Urinary bladder (tissue), 3 donors: ENCODE measurements at regions not wholly inside any gene's neighbourhood (a gene's known extent, or its start where the extent isn't known, plus 50 kb on each side); places are given as distances from the start of the nearest gene placed in this dataset.

Experiments
- DNase-seq: peaks from one replicate; pipeline ENCODE4 v3.0.0-alpha.2; 2015; ENCODE audit errors: extremely low spot score
- H3K27ac ChIP-seq: one replicate; pipeline ENCODE4 v1.5.1; 2013; ENCODE audit warnings: low read depth, mild to moderate bottlenecking, moderate library complexity
- H3K36me3 ChIP-seq: one replicate; pipeline ENCODE4 v1.6.1; 2013; ENCODE audit warnings: mild to moderate bottlenecking, moderate library complexity; ENCODE audit not compliant: insufficient read depth
- H3K4me1 ChIP-seq: one replicate; pipeline ENCODE4 v1.6.1; 2013; ENCODE audit warnings: mild to moderate bottlenecking, moderate library complexity; ENCODE audit not compliant: insufficient read depth
- H3K4me3 ChIP-seq: one replicate; pipeline ENCODE4 v1.5.1; 2013; ENCODE audit warnings: low read depth, low read length
- WGBS: extraction: QIAGEN DNeasy Blood & Tissue Kit; methylation state at CpG from one replicate; pipeline ENCODE4 v1.1.7; 2013; 5-methylcytosine and 5-hydroxymethylcytosine counted together
- donor health status: healthy with polysubstance abuse.
- donor health status: healthy.

- no peak for DNase-seq
- no peaks in the 10 kb centered on the region for H3K36me3 ChIP-seq
- H3K4me3 ChIP-seq: no peak overlapping the region
- no peak overlapping the region for H3K27ac ChIP-seq
- no peaks in the 10 kb centered on the region for H3K4me1 ChIP-seq
These were observed 973.1 kb downstream of the TMEM182 start for GRCh38 chr2:103734911-103735310.

GRCh38 chr2:103738108-103738507 is 976.3 kb downstream of the TMEM182 start:
- Histone ChIP-seq H3K4me3 (no peak overlapping the region), H3K36me3 (no peaks in the 10 kb centered on the region), H3K27ac (no peak overlapping the region), H3K4me1 (no peaks in the 10 kb centered on the region)
- WGBS: 94% methylated on average over 3 of the region's 3 CpGs
- DNase-seq: no peak

- Histone ChIP-seq H3K4me1 (no peaks in the 10 kb centered on the region), H3K4me3 (no peak overlapping the region), H3K36me3 (no peaks in the 10 kb centered on the region), H3K27ac (no peak overlapping the region)
- 61% methylated on average over 1 of the region's 1 CpG for WGBS
- no peak for DNase-seq
These were observed 976.8 kb downstream of the TMEM182 start for GRCh38 chr2:103738606-103739005.

GRCh38 chr2:103739186-103739585 is 977.4 kb downstream of the TMEM182 start:
- no peaks in the 10 kb centered on the region for H3K36me3 ChIP-seq
- DNase-seq: no peak
- 78% methylated on average over 3 of the region's 3 CpGs for WGBS
- no peaks in the 10 kb centered on the region for H3K4me1 ChIP-seq
- no peak overlapping the region for H3K4me3 ChIP-seq
- no peak overlapping the region for H3K27ac ChIP-seq

- 63% methylated on average over 1 of the region's 1 CpG for WGBS
- no peak overlapping the region for H3K4me3 ChIP-seq
- H3K4me1 ChIP-seq: no peaks in the 10 kb centered on the region
- no peaks in the 10 kb centered on the region for H3K36me3 ChIP-seq
- no peak for DNase-seq
- no peak overlapping the region for H3K27ac ChIP-seq
These were observed 978.1 kb downstream of the TMEM182 start for GRCh38 chr2:103739921-103740320.

GRCh38 chr2:103740631-103741030 is 978.8 kb downstream of the TMEM182 start:
- WGBS: 88% methylated on average over 1 of the region's 1 CpG
- H3K36me3 ChIP-seq: no peaks in the 10 kb centered on the region
- no peak overlapping the region for H3K4me3 ChIP-seq
- DNase-seq: no peak
- no peaks in the 10 kb centered on the region for H3K4me1 ChIP-seq
- H3K27ac ChIP-seq: no peak overlapping the region

GRCh38 chr2:103743195-103743594 is 981.4 kb downstream of the TMEM182 start:
- Histone ChIP-seq H3K27ac (no peak overlapping the region), H3K36me3 (no peaks in the 10 kb centered on the region), H3K4me1 (no peaks in the 10 kb centered on the region), H3K4me3 (no peak overlapping the region)
- DNase-seq: no peak

GRCh38 chr2:103754530-103754929 is 992.7 kb downstream of the TMEM182 start:
- Histone ChIP-seq H3K27ac (no peak overlapping the region), H3K4me3 (no peak overlapping the region), H3K36me3 (no peaks in the 10 kb centered on the region), H3K4me1 (no peaks in the 10 kb centered on the region)
- WGBS: 63% methylated on average over 2 of the region's 2 CpGs
- no peak for DNase-seq

- Histone ChIP-seq H3K4me3 (no peak overlapping the region), H3K27ac (no peak overlapping the region), H3K36me3 (no peaks in the 10 kb centered on the region), H3K4me1 (no peaks in the 10 kb centered on the region)
- DNase-seq: no peak
- 74% methylated on average over 4 of the region's 4 CpGs for WGBS
These were observed 1012.1 kb downstream of the TMEM182 start for GRCh38 chr2:103773884-103774283.

GRCh38 chr2:103780088-103780702 is 1018.4 kb downstream of the TMEM182 start:
- DNase-seq: no peak
- Histone ChIP-seq H3K27ac (no peak overlapping the region), H3K36me3 (no peaks in the 10 kb centered on the region), H3K4me3 (no peak overlapping the region), H3K4me1 (no peaks in the 10 kb centered on the region)
- 79% methylated on average over 4 of the region's 4 CpGs for WGBS

- Histone ChIP-seq H3K36me3 (no peaks in the 10 kb centered on the region), H3K4me1 (no peaks in the 10 kb centered on the region), H3K27ac (no peak overlapping the region), H3K4me3 (no peak overlapping the region)
- 62% methylated on average over 2 of the region's 2 CpGs for WGBS
- no peak for DNase-seq
These were observed 1019.5 kb downstream of the TMEM182 start for GRCh38 chr2:103781313-103781712.

- no peaks in the 10 kb centered on the region for H3K4me1 ChIP-seq
- WGBS: 42% methylated on average over 2 of the region's 2 CpGs
- H3K4me3 ChIP-seq: no peak overlapping the region
- H3K27ac ChIP-seq: no peak overlapping the region
- no peaks in the 10 kb centered on the region for H3K36me3 ChIP-seq
- no peak for DNase-seq
These were observed 1022.4 kb downstream of the TMEM182 start for GRCh38 chr2:103784261-103784660.

- DNase-seq: no peak
- H3K36me3 ChIP-seq: no peaks in the 10 kb centered on the region
- no peak overlapping the region for H3K4me3 ChIP-seq
- H3K4me1 ChIP-seq: no peaks in the 10 kb centered on the region
- H3K27ac ChIP-seq: no peak overlapping the region
- WGBS: 26% methylated on average over 1 of the region's 1 CpG
These were observed 1023.6 kb downstream of the TMEM182 start for GRCh38 chr2:103785432-103785831.

- no peak for DNase-seq
- no peak overlapping the region for H3K4me3 ChIP-seq
These were observed 1024.1 kb downstream of the TMEM182 start for GRCh38 chr2:103785956-103786355.

GRCh38 chr2:103788389-103788788 is 1026.6 kb downstream of the TMEM182 start:
- WGBS: 19% methylated on average over 6 of the region's 6 CpGs
- Histone ChIP-seq H3K4me3 (no peak overlapping the region), H3K36me3 (no peaks in the 10 kb centered on the region), H3K4me1 (no peaks in the 10 kb centered on the region), H3K27ac (no peak overlapping the region)
- DNase-seq: no peak

More at GRCh38 chr2:103785956-103786355, 1024.1 kb downstream of the TMEM182 start:
- Histone ChIP-seq H3K27ac (no peak overlapping the region), H3K4me1 (no peaks in the 10 kb centered on the region), H3K36me3 (no peaks in the 10 kb centered on the region)
